H9 (cell line): ENCODE measurements at regions not wholly inside any gene's neighbourhood (a gene's known extent, or its start where the extent isn't known, plus 50 kb on each side); places are given as distances from the start of the nearest gene placed in this dataset.

Experiments used
- DNase-seq: peaks from one replicate; pipeline ENCODE4 v3.0.0-alpha.2; 2017
- H2AFZ ChIP-seq: one replicate; pipeline ENCODE4 v1.6.1; 2013; ENCODE audit warnings: mild to moderate bottlenecking, low read length, control low read depth, moderate library complexity
- H2AK5ac ChIP-seq: 2 replicates; pipeline ENCODE4 v1.6.1; 2013; ENCODE audit warnings: low read length, control low read depth, mixed read lengths; ENCODE audit not compliant: insufficient read length
- H2BK120ac ChIP-seq: one replicate; pipeline ENCODE4 v1.6.1; 2013; ENCODE audit warnings: low read depth, mild to moderate bottlenecking, low read length, control low read depth, inconsistent platforms; ENCODE audit not compliant: poor library complexity, severe bottlenecking
- H2BK12ac ChIP-seq: 2 replicates; pipeline ENCODE4 v1.6.1; 2013; ENCODE audit warnings: low read length, control low read depth, mixed read lengths, low read depth; ENCODE audit not compliant: insufficient read length
- H2BK15ac ChIP-seq: 2 replicates; pipeline ENCODE4 v1.6.1; 2013; ENCODE audit warnings: low read depth, low read length, control low read depth
- H2BK20ac ChIP-seq: one replicate; pipeline ENCODE4 v1.6.1; 2013; ENCODE audit warnings: low read depth, mild to moderate bottlenecking, low read length, control low read depth, inconsistent platforms; ENCODE audit not compliant: poor library complexity, severe bottlenecking
- H2BK5ac ChIP-seq: 2 replicates; pipeline ENCODE4 v1.6.1; 2013; ENCODE audit warnings: low read length, control low read depth, mixed read lengths; ENCODE audit not compliant: insufficient read length
- H3K14ac ChIP-seq: 2 replicates; pipeline ENCODE4 v1.6.1; 2013; ENCODE audit warnings: low read length, control low read depth; ENCODE audit not compliant: insufficient read depth
- H3K18ac ChIP-seq: 2 replicates; pipeline ENCODE4 v1.6.1; 2013; ENCODE audit warnings: low read depth, mild to moderate bottlenecking, mixed read lengths, low read length, control low read depth; ENCODE audit not compliant: insufficient read length
- H3K23ac ChIP-seq: 2 replicates; pipeline ENCODE4 v1.6.1; 2013; ENCODE audit warnings: low read length, control low read depth, mixed read lengths, low read depth; ENCODE audit not compliant: insufficient read length
- H3K23me2 ChIP-seq: 2 replicates; pipeline ENCODE4 v1.6.1; 2013; ENCODE audit warnings: low read depth, mild to moderate bottlenecking, mixed read lengths, low read length, control low read depth; ENCODE audit not compliant: insufficient read length, poor library complexity, severe bottlenecking
- H3K27ac ChIP-seq: 2 replicates; pipeline ENCODE4 v1.5.1; 2013; ENCODE audit warnings: low read length, control low read depth, mixed read lengths, low read depth; ENCODE audit not compliant: insufficient read length
- H3K27me3 ChIP-seq: 2 replicates; pipeline ENCODE4 v1.6.1; 2013; ENCODE audit warnings: low read length, control low read depth, inconsistent platforms; ENCODE audit not compliant: insufficient read depth
- H3K4ac ChIP-seq: 2 replicates; pipeline ENCODE4 v1.6.1; 2013; ENCODE audit warnings: low read depth, mild to moderate bottlenecking, control low read depth, inconsistent platforms, low read length, moderate library complexity
- H3K4me1 ChIP-seq: 2 replicates; pipeline ENCODE4 v1.6.1; 2013; ENCODE audit warnings: low read length, control low read depth, inconsistent platforms; ENCODE audit not compliant: insufficient read depth
- H3K4me2 ChIP-seq: 2 replicates; pipeline ENCODE4 v1.6.1; 2013; ENCODE audit warnings: low read length, control low read depth, mixed read lengths; ENCODE audit not compliant: insufficient read length, insufficient read depth
- H3K56ac ChIP-seq: 2 replicates; pipeline ENCODE4 v1.6.1; 2013; ENCODE audit warnings: low read depth, mild to moderate bottlenecking, mixed read lengths, low read length, control low read depth; ENCODE audit not compliant: insufficient read length
- H3K79me1 ChIP-seq: 2 replicates; pipeline ENCODE4 v1.6.1; 2013; ENCODE audit warnings: low read depth, mild to moderate bottlenecking, moderate library complexity, low read length, control low read depth, inconsistent platforms; ENCODE audit not compliant: insufficient read depth, poor library complexity, severe bottlenecking
- H3K79me2 ChIP-seq: 2 replicates; pipeline ENCODE4 v1.6.1; 2013; ENCODE audit warnings: low read length, control low read depth, inconsistent platforms; ENCODE audit not compliant: insufficient read depth
- H3K9ac ChIP-seq: 2 replicates; pipeline ENCODE4 v1.6.1; 2013; ENCODE audit warnings: low read length, control low read depth, mixed read lengths; ENCODE audit not compliant: insufficient read length; ENCODE audit errors: extremely low read depth
- H3K9me3 ChIP-seq: one replicate; pipeline ENCODE4 v1.6.1; 2013; ENCODE audit warnings: low read depth, low read length, inconsistent platforms; ENCODE audit not compliant: control insufficient read depth
- H3T11ph ChIP-seq: one replicate; pipeline ENCODE4 v1.6.1; 2013; ENCODE audit warnings: mild to moderate bottlenecking, low read length, control low read depth, inconsistent platforms
- H4K20me1 ChIP-seq: one replicate; pipeline ENCODE4 v1.6.1; 2013; ENCODE audit not compliant: control insufficient read depth, insufficient read length, insufficient read depth
- H4K5ac ChIP-seq: 2 replicates; pipeline ENCODE4 v1.6.1; 2013; ENCODE audit warnings: low read depth, mild to moderate bottlenecking, mixed read lengths, low read length, control low read depth; ENCODE audit not compliant: insufficient read length
- H4K8ac ChIP-seq: replicated peaks from 2 replicates; pipeline ENCODE4 v1.6.1; 2013; ENCODE audit warnings: low read length, control low read depth, mixed read lengths, low read depth; ENCODE audit not compliant: insufficient read length
- H4K91ac ChIP-seq: 2 replicates; pipeline ENCODE4 v1.6.1; 2013; ENCODE audit warnings: low read depth, mild to moderate bottlenecking, moderate library complexity, mixed read lengths, low read length, control low read depth; ENCODE audit not compliant: insufficient read length
- H3K27ac Mint-ChIP-seq, 3 experiments: 2 replicates in 2 of 3; 3 replicates in 1 of 3; pipeline ENCODE4 v1.8.0; 2020 to 2021; ENCODE audit warnings: mixed read lengths in 3 of 3, mild to moderate bottlenecking in 1 of 3, moderate library complexity in 1 of 3
- H3K27me3 Mint-ChIP-seq: 2 replicates; pipeline ENCODE4 v1.8.0; 2021; ENCODE audit warnings: low read depth, mild to moderate bottlenecking, moderate library complexity, mixed read lengths
- H3K36me3 Mint-ChIP-seq, 3 experiments: 2 replicates in 2 of 3; 3 replicates in 1 of 3; pipeline ENCODE4 v1.8.0; 2020 to 2021; ENCODE audit warnings: low read depth in 3 of 3, mixed read lengths in 3 of 3; ENCODE audit not compliant: insufficient read depth in 1 of 3
- H3K4me1 Mint-ChIP-seq, 2 experiments: 2 replicates each; pipeline ENCODE4 v1.8.0; 2020; ENCODE audit warnings: mixed read lengths in 2 of 2
- H3K4me3 Mint-ChIP-seq, 2 experiments: 2 replicates in 1 of 2; 3 replicates in 1 of 2; pipeline ENCODE4 v1.8.0; 2020 to 2021; ENCODE audit warnings: mild to moderate bottlenecking in 2 of 2, mixed read lengths in 2 of 2, moderate library complexity in 1 of 2
- H3K9me3 Mint-ChIP-seq, 2 experiments: 2 replicates in 1 of 2; 3 replicates in 1 of 2; pipeline ENCODE4 v1.8.0; 2020; ENCODE audit warnings: mild to moderate bottlenecking in 2 of 2, mixed read lengths in 2 of 2, moderate library complexity in 1 of 2
- WGBS: extraction: QIAGEN DNeasy Blood & Tissue Kit; methylation state at CpG from one replicate; pipeline ENCODE4 v1.1.7; 2013; ENCODE audit warnings: missing lambda C conversion rate, low lambda C conversion rate, mixed read lengths; ENCODE audit not compliant: insufficient read length; ENCODE audit errors: extremely low coverage; 5-methylcytosine and 5-hydroxymethylcytosine counted together
- TF ChIP-seq, protein P1 (sequence below): fragments of 200-600 bp; sonication (generic); conservative IDR thresholded peaks from 3 replicates; pipeline ENCODE4 v1.8.0; 2021; ENCODE audit warnings: antibody characterized with exemption, mild to moderate bottlenecking

DNA sequence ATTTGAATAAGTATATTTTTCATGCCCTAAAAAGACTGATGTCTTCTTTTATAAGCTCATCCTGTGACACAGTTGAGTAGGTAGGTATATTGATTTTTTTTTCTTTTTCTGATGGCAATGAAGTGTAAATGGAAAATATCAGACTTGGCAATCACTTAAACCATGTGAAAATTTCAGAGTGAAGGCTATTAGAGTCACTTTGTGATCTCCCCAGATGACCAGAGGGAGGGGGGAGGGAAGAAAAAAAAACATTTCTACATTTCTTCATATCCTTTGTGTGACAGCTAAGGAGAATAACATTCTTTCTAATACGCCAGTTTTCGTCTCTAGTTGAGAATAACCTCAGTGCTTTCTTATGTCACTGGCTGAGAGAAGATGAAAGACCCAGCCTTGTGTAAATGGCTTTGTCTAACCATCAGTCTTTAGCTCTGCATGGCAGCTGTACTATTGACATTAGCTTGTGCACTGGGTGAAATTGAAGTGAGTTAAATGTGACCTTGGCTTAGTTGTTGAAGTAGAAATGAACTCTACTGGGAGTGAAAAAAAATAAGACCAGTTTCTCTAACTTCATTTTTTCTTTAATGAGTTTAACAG lies 332.1 kb upstream of the DACH1 start:
- no peak overlapping the region for H3K56ac ChIP-seq
- no peaks in the 10 kb centered on the region for H3K79me2 ChIP-seq
- H3K9ac ChIP-seq: no peak overlapping the region
- H4K8ac ChIP-seq: no peak overlapping the region
- H2AFZ ChIP-seq: no peak overlapping the region
- H3K23ac ChIP-seq: no peak overlapping the region
- H4K91ac ChIP-seq: no peak overlapping the region
- Mint-ChIP-seq H3K36me3 (no peaks in the 10 kb centered on the region), H3K4me3 (no peak overlapping the region), H3K27me3 (no peaks in the 10 kb centered on the region), H3K27ac (no peak overlapping the region), H3K4me1 (peaks cover 0 to 8% of the 10 kb centered on the region in 2 experiments; a peak in 1 of 4 replicates), H3K9me3 (no peaks in the 10 kb centered on the region)
- DNase-seq: no peak
- H3K27me3 ChIP-seq: no peaks in the 10 kb centered on the region
- H3K4me1 ChIP-seq: no peaks in the 10 kb centered on the region; the same call in 1 of the 2 replicates
- H3K27ac ChIP-seq: no peak overlapping the region
- no peaks in the 10 kb centered on the region for H3K23me2 ChIP-seq
- H2BK5ac ChIP-seq: no peak overlapping the region
- no peak overlapping the region for H3K4ac ChIP-seq
- TF ChIP-seq, protein P1, sequence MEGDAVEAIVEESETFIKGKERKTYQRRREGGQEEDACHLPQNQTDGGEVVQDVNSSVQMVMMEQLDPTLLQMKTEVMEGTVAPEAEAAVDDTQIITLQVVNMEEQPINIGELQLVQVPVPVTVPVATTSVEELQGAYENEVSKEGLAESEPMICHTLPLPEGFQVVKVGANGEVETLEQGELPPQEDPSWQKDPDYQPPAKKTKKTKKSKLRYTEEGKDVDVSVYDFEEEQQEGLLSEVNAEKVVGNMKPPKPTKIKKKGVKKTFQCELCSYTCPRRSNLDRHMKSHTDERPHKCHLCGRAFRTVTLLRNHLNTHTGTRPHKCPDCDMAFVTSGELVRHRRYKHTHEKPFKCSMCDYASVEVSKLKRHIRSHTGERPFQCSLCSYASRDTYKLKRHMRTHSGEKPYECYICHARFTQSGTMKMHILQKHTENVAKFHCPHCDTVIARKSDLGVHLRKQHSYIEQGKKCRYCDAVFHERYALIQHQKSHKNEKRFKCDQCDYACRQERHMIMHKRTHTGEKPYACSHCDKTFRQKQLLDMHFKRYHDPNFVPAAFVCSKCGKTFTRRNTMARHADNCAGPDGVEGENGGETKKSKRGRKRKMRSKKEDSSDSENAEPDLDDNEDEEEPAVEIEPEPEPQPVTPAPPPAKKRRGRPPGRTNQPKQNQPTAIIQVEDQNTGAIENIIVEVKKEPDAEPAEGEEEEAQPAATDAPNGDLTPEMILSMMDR: no peak
- WGBS: no CpG with 5 or more reads among the region's 2 CpGs
- no peak overlapping the region for H4K5ac ChIP-seq
- H3K4me2 ChIP-seq: no peak overlapping the region
- no peak overlapping the region for H2BK12ac ChIP-seq
- H3K9me3 ChIP-seq: no peaks in the 10 kb centered on the region
- no peak overlapping the region for H2AK5ac ChIP-seq
- H3K18ac ChIP-seq: no peak overlapping the region
- no peak overlapping the region for H3T11ph ChIP-seq
- no peaks in the 10 kb centered on the region for H3K79me1 ChIP-seq
- H2BK20ac ChIP-seq: no peak overlapping the region
- no peaks in the 10 kb centered on the region for H4K20me1 ChIP-seq
- no peak overlapping the region for H2BK120ac ChIP-seq
- H3K14ac ChIP-seq: no peak overlapping the region
- H2BK15ac ChIP-seq: no peak overlapping the region
